HG03139 (cell line): ENCODE measurements at regions not wholly inside any gene's neighbourhood (a gene's known extent, or its start where the extent isn't known, plus 50 kb on each side); places are given as distances from the start of the nearest gene placed in this dataset.

ENCODE experiments used
- ATAC-seq: cut with Tn5 transposase; IDR thresholded peaks from one replicate; pipeline ENCODE4 v1.9.1; 2021; ENCODE audit not compliant: unreplicated experiment

GRCh38 chr2:59622599-59623308 lies 930.7 kb downstream of the BCL11A start:
- no peak for ATAC-seq

GRCh38 chr2:59604123-59604522 lies 949.3 kb downstream of the BCL11A start:
- ATAC-seq = no peak

GRCh38 chr2:59594671-59595222 lies 958.7 kb downstream of the BCL11A start:
- ATAC-seq = no peak

GRCh38 chr2:59590798-59591197 lies 962.7 kb downstream of the BCL11A start:
- ATAC-seq = no peak

GRCh38 chr2:59589881-59590280 lies 963.6 kb downstream of the BCL11A start:
- no peak for ATAC-seq

- ATAC-seq = no peak
Observed at GRCh38 chr2:59588286-59588685, 965.2 kb downstream of the BCL11A start.

GRCh38 chr2:59586176-59586575 lies 967.3 kb downstream of the BCL11A start:
- no peak for ATAC-seq

- ATAC-seq = no peak
Observed at GRCh38 chr2:59585655-59586054, 967.8 kb downstream of the BCL11A start.

- ATAC-seq = no peak
Observed at GRCh38 chr2:59584958-59585357, 968.5 kb downstream of the BCL11A start.

- ATAC-seq = no peak
Observed at GRCh38 chr2:59583173-59583765, 970.2 kb downstream of the BCL11A start.

- ATAC-seq = no peak
Observed at GRCh38 chr2:59578349-59578748, 975.1 kb downstream of the BCL11A start.

GRCh38 chr2:59575191-59575590 lies 978.3 kb downstream of the BCL11A start:
- no peak for ATAC-seq

- ATAC-seq = no peak
Observed at GRCh38 chr2:59572227-59572626, 981.2 kb downstream of the BCL11A start.

- no peak for ATAC-seq
Observed at GRCh38 chr2:59570818-59571217, 982.6 kb downstream of the BCL11A start.

- no peak for ATAC-seq
Observed at GRCh38 chr2:59569124-59569523, 984.3 kb downstream of the BCL11A start.

GRCh38 chr2:59568461-59568860 lies 985.0 kb downstream of the BCL11A start:
- no peak for ATAC-seq

GRCh38 chr2:59567151-59567550 lies 986.3 kb downstream of the BCL11A start:
- no peak for ATAC-seq

GRCh38 chr2:59566739-59567138 lies 986.7 kb downstream of the BCL11A start:
- no peak for ATAC-seq

GRCh38 chr2:59561281-59561680 lies 992.2 kb downstream of the BCL11A start:
- ATAC-seq = no peak

- ATAC-seq = no peak
Observed at GRCh38 chr2:59560769-59561168, 992.7 kb downstream of the BCL11A start.

GRCh38 chr2:59540864-59541263 lies 1012.6 kb downstream of the BCL11A start:
- ATAC-seq = no peak

GRCh38 chr2:59538398-59538911 lies 1015.0 kb downstream of the BCL11A start:
- no peak for ATAC-seq
